ENCODE measurements at regions not wholly inside any gene's neighbourhood (a gene's known extent, or its start where the extent isn't known, plus 50 kb on each side); places are given as distances from the start of the nearest gene placed in this dataset.

GRCh38 chr14:58966997-58967396 lies 221.5 kb upstream of the DAAM1 start:
- no peak overlapping the region for H3K27ac Mint-ChIP-seq (ENCODE audit: unreplicated experiment)
- DNase-seq (ENCODE audit: low read depth, low spot score) = no peak
- H3K27me3 Mint-ChIP-seq (ENCODE audit: low read depth) = no peaks in the 10 kb centered on the region
- no peaks in the 10 kb centered on the region for H3K9me3 Mint-ChIP-seq
- TF ChIP-seq CTCF (conservative IDR thresholded peaks at IDR 0.05) = no peak
- H3K4me1 Mint-ChIP-seq = peaks cover 7% of the 10 kb centered on the region
- no peak overlapping the region for H3K4me3 Mint-ChIP-seq
- H3K36me3 Mint-ChIP-seq (ENCODE audit: low read depth) = no peaks in the 10 kb centered on the region

- TF ChIP-seq CTCF (conservative IDR thresholded peaks at IDR 0.05) = no peak
- H3K27ac Mint-ChIP-seq (ENCODE audit: unreplicated experiment) = no peak overlapping the region
Observed at GRCh38 chr14:58969951-58970751, 218.3 kb upstream of the DAAM1 start.

GRCh38 chr14:58972233-58973017 lies 216.0 kb upstream of the DAAM1 start:
- no peaks in the 10 kb centered on the region for H3K27me3 Mint-ChIP-seq (ENCODE audit: low read depth)
- no peak overlapping the region for H3K27ac Mint-ChIP-seq (ENCODE audit: unreplicated experiment)
- H3K4me3 Mint-ChIP-seq = no peak overlapping the region
- no peak for DNase-seq (ENCODE audit: low read depth, low spot score)
- no peak for TF ChIP-seq CTCF (conservative IDR thresholded peaks at IDR 0.05)
- no peaks in the 10 kb centered on the region for H3K9me3 Mint-ChIP-seq
- peaks cover 7% of the 10 kb centered on the region for H3K4me1 Mint-ChIP-seq
- H3K36me3 Mint-ChIP-seq (ENCODE audit: low read depth) = no peaks in the 10 kb centered on the region

More at GRCh38 chr14:58969951-58970751, 218.3 kb upstream of the DAAM1 start:
- Mint-ChIP-seq H3K4me3 (no peak overlapping the region), H3K4me1 (peaks cover 7% of the 10 kb centered on the region), H3K36me3 (ENCODE audit: low read depth) (no peaks in the 10 kb centered on the region), H3K27me3 (ENCODE audit: low read depth) (no peaks in the 10 kb centered on the region), H3K9me3 (no peaks in the 10 kb centered on the region)
- no peak for DNase-seq (ENCODE audit: low read depth, low spot score)

- Mint-ChIP-seq H3K27ac (ENCODE audit: unreplicated experiment) (no peak overlapping the region), H3K9me3 (peaks cover under 1% of the 10 kb centered on the region), H3K36me3 (ENCODE audit: low read depth) (no peaks in the 10 kb centered on the region), H3K4me3 (no peak overlapping the region), H3K27me3 (ENCODE audit: low read depth) (no peaks in the 10 kb centered on the region), H3K4me1 (no peaks in the 10 kb centered on the region)
- TF ChIP-seq CTCF (conservative IDR thresholded peaks at IDR 0.05) = no peak
- no peak for DNase-seq (ENCODE audit: low read depth, low spot score)
Observed at GRCh38 chr14:58977366-58977765, 211.1 kb upstream of the DAAM1 start.

GRCh38 chr14:58978343-58978742 lies 210.1 kb upstream of the DAAM1 start:
- peaks cover 3% of the 10 kb centered on the region for H3K9me3 Mint-ChIP-seq
- H3K4me1 Mint-ChIP-seq = no peaks in the 10 kb centered on the region
- no peaks in the 10 kb centered on the region for H3K36me3 Mint-ChIP-seq (ENCODE audit: low read depth)
- no peaks in the 10 kb centered on the region for H3K27me3 Mint-ChIP-seq (ENCODE audit: low read depth)
- H3K4me3 Mint-ChIP-seq = no peak overlapping the region
- no peak overlapping the region for H3K27ac Mint-ChIP-seq (ENCODE audit: unreplicated experiment)
- DNase-seq (ENCODE audit: low read depth, low spot score) = no peak
- no peak for TF ChIP-seq CTCF (conservative IDR thresholded peaks at IDR 0.05)

All from neural crest cell (in vitro differentiated cells).